ENCODE measurements at regions not wholly inside any gene's neighbourhood (a gene's known extent, or its start where the extent isn't known, plus 50 kb on each side); places are given as distances from the start of the nearest gene placed in this dataset.

DNA sequence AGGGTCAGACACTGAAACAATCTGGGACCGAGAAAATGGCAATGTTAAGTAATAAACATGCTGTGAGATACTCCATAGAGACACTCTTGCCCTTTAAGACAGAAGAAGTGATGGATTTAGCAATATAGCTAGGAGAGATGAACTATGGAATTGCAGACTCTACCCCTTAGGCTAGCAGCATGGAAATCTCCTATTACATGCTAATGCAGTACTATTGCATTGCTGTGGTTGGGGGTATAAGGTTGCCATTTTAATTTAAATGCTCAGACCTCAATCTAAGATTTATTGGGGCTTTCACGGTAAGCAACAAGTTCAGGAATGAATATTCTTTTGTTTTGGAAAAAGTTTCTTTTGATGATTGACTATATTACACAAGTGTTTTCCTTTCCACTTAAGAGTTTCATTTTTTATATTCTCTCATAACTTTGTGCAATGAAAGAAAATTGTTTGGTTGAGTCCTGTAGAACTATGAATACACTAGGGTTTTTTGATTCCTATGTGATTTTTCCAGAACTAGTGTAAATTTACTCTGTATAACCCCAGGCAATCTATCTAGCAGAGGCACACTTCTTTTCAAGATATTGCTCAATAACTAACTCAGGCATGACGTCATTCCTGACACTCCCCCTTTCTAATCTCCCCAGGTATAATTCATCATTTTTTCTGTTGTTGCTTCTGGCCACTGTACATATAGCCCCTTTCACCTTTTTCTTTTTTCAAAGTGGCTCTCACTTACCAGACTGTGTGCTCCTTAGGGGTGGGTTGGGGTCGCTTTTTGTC, 394.7 kb upstream of the KLF12 start:
- no peak for TF ChIP-seq POLR2A (IDR thresholded peaks at IDR 0.05)
- TF ChIP-seq, protein P1, sequence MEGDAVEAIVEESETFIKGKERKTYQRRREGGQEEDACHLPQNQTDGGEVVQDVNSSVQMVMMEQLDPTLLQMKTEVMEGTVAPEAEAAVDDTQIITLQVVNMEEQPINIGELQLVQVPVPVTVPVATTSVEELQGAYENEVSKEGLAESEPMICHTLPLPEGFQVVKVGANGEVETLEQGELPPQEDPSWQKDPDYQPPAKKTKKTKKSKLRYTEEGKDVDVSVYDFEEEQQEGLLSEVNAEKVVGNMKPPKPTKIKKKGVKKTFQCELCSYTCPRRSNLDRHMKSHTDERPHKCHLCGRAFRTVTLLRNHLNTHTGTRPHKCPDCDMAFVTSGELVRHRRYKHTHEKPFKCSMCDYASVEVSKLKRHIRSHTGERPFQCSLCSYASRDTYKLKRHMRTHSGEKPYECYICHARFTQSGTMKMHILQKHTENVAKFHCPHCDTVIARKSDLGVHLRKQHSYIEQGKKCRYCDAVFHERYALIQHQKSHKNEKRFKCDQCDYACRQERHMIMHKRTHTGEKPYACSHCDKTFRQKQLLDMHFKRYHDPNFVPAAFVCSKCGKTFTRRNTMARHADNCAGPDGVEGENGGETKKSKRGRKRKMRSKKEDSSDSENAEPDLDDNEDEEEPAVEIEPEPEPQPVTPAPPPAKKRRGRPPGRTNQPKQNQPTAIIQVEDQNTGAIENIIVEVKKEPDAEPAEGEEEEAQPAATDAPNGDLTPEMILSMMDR (IDR thresholded peaks at IDR 0.05 in 4 of 5, conservative IDR thresholded peaks at IDR 0.05 in 1 of 5) = no peak
- in situ Hi-C loops (cut with MboI; ENCODE audit: low sequenced_read_pairs in 4 of 4) = no loop called here
- Histone ChIP-seq H3K9me3 (no peaks in the 10 kb centered on the region), H3K4me1 (no peaks in the 10 kb centered on the region), H3K4me3 (no peak overlapping the region), H3K27ac (no peak overlapping the region), H3K36me3 (no peaks in the 10 kb centered on the region), H3K27me3 (no peaks in the 10 kb centered on the region)
- intact Hi-C loops (cut with DNase I; ENCODE audit: low total_unique reads) = no loop called here
- DNase-seq (no peak), ATAC-seq (no peak)

DNA sequence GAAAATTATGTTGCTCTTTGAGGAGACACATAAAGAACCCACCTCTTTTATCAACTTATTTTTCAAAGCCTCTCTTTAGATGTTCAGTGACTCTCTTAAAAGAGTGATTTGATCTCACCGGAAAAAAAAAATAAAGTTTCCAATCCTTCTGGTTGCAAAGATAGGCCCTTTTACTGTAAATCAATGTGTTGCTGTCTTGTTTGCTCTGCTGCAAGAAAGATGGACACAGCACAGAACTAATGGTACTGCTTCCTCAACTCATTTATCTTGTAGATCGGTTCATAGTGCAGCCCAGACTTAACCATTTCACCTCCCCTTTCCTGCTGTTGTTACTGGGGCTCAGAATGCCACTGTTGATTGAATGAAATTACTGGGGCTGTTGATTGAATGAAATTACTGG, 388.9 kb upstream of the KLF12 start:
- DNase-seq = no peak
- intact Hi-C loops (cut with DNase I; ENCODE audit: low total_unique reads) = no loop called here
- H3K4me1 ChIP-seq = no peaks in the 10 kb centered on the region
- TF ChIP-seq POLR2A (IDR thresholded peaks at IDR 0.05) = no peak
- TF ChIP-seq, protein P1 (IDR thresholded peaks at IDR 0.05 in 4 of 5, conservative IDR thresholded peaks at IDR 0.05 in 1 of 5) = no peak
- H3K27me3 ChIP-seq = no peaks in the 10 kb centered on the region
- no peak overlapping the region for H3K4me3 ChIP-seq
- no peak overlapping the region for H3K27ac ChIP-seq
- H3K36me3 ChIP-seq = no peaks in the 10 kb centered on the region
- in situ Hi-C loops (cut with MboI; ENCODE audit: low sequenced_read_pairs in 4 of 4) = no loop called here
- H3K9me3 ChIP-seq = no peaks in the 10 kb centered on the region
- no peak for ATAC-seq

DNA sequence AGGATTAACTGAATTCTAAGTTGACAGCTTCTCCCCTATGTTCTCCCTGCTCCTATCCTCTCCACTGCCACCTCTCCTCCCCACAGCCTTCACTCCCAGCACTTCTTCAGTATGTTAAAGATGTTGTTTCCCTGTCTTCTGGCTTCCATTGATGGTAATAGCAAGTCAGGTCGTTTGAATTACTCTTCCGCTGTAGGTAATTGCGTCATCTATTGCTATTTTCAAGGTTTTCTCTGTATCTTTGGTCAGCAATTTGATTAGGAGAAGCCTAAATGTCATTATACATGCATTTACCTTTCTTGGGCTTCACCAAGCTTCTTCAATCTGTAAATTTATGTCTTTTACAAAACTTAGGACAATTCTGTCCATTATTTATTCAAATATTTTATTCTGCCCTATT, 377.3 kb upstream of the KLF12 start:
- ATAC-seq (no peak), DNase-seq (no peak)
- Histone ChIP-seq H3K27me3 (no peaks in the 10 kb centered on the region), H3K27ac (no peak overlapping the region), H3K9me3 (no peaks in the 10 kb centered on the region), H3K4me1 (no peaks in the 10 kb centered on the region), H3K36me3 (no peaks in the 10 kb centered on the region), H3K4me3 (no peak overlapping the region)
- no peak for TF ChIP-seq POLR2A (IDR thresholded peaks at IDR 0.05)
- TF ChIP-seq, protein P1 (IDR thresholded peaks at IDR 0.05 in 4 of 5, conservative IDR thresholded peaks at IDR 0.05 in 1 of 5) = no peak
- intact Hi-C loops (cut with DNase I; ENCODE audit: low total_unique reads) (no loop called here), in situ Hi-C loops (cut with MboI; ENCODE audit: low sequenced_read_pairs in 4 of 4) (no loop called here)

DNA sequence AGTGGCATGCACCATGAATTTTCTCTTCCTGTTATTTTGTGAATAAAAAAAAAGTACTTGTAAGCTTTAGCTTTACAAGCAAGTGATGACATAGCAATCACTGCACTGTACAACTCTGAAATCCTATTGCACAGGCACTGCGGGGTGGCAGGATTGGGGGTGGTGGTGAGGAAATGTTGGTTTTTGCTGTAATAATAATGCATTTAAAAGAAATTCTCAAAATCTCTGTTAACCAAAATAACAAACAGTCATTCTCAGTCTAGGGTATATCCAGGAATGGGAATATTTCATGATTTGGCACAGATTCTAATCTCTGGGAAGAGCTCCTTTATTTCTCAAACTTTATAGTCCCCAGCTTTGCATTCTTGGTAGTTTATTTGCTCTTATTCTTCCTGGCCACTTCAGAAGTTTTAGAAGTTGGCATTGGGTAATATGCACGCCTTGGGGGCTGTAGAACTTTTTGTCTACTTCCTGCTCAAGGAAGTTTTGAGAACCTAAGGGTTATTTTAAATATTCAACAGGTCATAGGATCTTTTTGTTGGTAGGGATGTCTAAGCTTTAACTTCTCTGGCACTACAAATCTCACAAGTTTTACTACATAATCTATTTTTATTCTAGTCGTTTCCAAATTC, 353.0 kb upstream of the KLF12 start:
- H3K9me3 ChIP-seq = no peaks in the 10 kb centered on the region
- H3K27me3 ChIP-seq = no peaks in the 10 kb centered on the region
- no peak overlapping the region for H3K4me3 ChIP-seq
- H3K4me1 ChIP-seq = no peaks in the 10 kb centered on the region
- H3K27ac ChIP-seq = no peak overlapping the region
- DNase-seq (no peak), ATAC-seq (no peak)
- intact Hi-C loops (cut with DNase I; ENCODE audit: low total_unique reads) = no loop called here
- in situ Hi-C loops (cut with MboI; ENCODE audit: low sequenced_read_pairs in 4 of 4) = no loop called here
- no peak for TF ChIP-seq POLR2A (IDR thresholded peaks at IDR 0.05)
- TF ChIP-seq, protein P1 (IDR thresholded peaks at IDR 0.05 in 4 of 5, conservative IDR thresholded peaks at IDR 0.05 in 1 of 5) = no peak
- no peaks in the 10 kb centered on the region for H3K36me3 ChIP-seq

Measured in gastrocnemius medialis (tissue), 4 donors.